SK-N-MC (cell line): ENCODE measurements at regions not wholly inside any gene's neighbourhood (a gene's known extent, or its start where the extent isn't known, plus 50 kb on each side); places are given as distances from the start of the nearest gene placed in this dataset.

ENCODE experiments used
- EZH2 ChIP-seq: fragments of 200-600 bp; sonication (generic); IDR thresholded peaks from one replicate; pipeline ENCODE4 v1.6.1; 2017; ENCODE audit warnings: antibody characterized with exemption
- FOXP2 ChIP-seq: optimal IDR thresholded peaks from 2 replicates; pipeline ENCODE3; 2011; ENCODE audit warnings: mild to moderate bottlenecking, moderate library complexity; ENCODE audit not compliant: insufficient read depth; ENCODE audit errors: extremely low read length, control extremely low read depth
- POLR2AphosphoS5 ChIP-seq: IDR thresholded peaks from 2 replicates; pipeline ENCODE4 v1.6.1; 2012; ENCODE audit warnings: mild to moderate bottlenecking, low read depth, low read length, borderline replicate concordance

- TF ChIP-seq EZH2, result no peak
- TF ChIP-seq POLR2AphosphoS5, result no peak
- TF ChIP-seq FOXP2, result no peak
These were observed 72.6 kb downstream of the LRRC30 start for GRCh38 chr18:7303316-7304060.
